ENCODE measurements at regions not wholly inside any gene's neighbourhood (a gene's known extent, or its start where the extent isn't known, plus 50 kb on each side); places are given as distances from the start of the nearest gene placed in this dataset.

DNA sequence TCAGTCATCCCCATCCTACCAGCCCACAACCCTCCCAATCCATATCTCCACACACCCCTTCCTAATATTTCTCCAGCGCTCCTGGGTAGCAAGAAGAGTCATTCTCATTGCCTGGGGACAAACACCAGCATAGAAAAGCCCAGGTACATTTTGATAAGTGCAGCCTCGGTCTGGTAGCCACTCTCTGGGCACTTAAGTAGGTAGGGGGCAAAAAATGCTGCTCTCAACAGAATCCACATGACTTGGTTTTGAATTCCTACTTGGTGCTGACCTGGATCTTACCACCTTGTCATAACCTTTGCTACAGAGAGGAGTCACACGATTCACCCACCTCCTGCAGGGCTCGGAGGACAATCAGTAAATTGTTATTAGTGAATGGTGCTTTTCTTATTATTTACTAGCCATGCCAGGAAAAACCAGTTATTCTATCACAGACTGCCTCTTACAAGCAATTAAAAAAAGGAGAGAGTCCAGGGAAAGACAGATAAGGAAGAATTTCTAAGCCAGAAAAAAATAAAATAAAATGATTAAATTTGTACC, 249.1 kb downstream of the LY86 start:
- Histone ChIP-seq H3K36me3 (ENCODE audit: insufficient read depth, low read length, poor library complexity, severe bottlenecking) (no peaks in the 10 kb centered on the region), H3K9me3 (ENCODE audit: low read depth, low read length, poor library complexity, severe bottlenecking) (no peaks in the 10 kb centered on the region), H3K27ac (ENCODE audit: low read depth, low read length, poor library complexity, severe bottlenecking) (peak overlapping the region; percentile 97), H3K4me3 (ENCODE audit: low read depth, low read length, poor library complexity, severe bottlenecking) (no peak overlapping the region), H3K4me1 (ENCODE audit: insufficient read depth, low read length, poor library complexity, severe bottlenecking) (peaks cover 56% of the 10 kb centered on the region), H3K27me3 (replicated peaks; ENCODE audit: insufficient read depth, low read depth, low read length, poor library complexity) (no peaks in the 10 kb centered on the region)
- ChIA-PET CTCF (no interaction called here), POLR2A (ENCODE audit: low non-redundant PET) (no interaction called here)
- DNase-seq (ENCODE audit: low spot score): peak; percentile 39
- BruUV-seq (replicated peaks): TSS peak; percentile 92
- TF ChIP-seq EZH2 (IDR thresholded peaks at IDR 0.05; ENCODE audit: borderline replicate concordance, low read depth, low read length, poor library complexity, severe bottlenecking): no peak
- TF ChIP-seq, protein P1, sequence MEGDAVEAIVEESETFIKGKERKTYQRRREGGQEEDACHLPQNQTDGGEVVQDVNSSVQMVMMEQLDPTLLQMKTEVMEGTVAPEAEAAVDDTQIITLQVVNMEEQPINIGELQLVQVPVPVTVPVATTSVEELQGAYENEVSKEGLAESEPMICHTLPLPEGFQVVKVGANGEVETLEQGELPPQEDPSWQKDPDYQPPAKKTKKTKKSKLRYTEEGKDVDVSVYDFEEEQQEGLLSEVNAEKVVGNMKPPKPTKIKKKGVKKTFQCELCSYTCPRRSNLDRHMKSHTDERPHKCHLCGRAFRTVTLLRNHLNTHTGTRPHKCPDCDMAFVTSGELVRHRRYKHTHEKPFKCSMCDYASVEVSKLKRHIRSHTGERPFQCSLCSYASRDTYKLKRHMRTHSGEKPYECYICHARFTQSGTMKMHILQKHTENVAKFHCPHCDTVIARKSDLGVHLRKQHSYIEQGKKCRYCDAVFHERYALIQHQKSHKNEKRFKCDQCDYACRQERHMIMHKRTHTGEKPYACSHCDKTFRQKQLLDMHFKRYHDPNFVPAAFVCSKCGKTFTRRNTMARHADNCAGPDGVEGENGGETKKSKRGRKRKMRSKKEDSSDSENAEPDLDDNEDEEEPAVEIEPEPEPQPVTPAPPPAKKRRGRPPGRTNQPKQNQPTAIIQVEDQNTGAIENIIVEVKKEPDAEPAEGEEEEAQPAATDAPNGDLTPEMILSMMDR (conservative IDR thresholded peaks at IDR 0.05; ENCODE audit: low read depth, low read length): no peak
- intact Hi-C loops (cut with micrococcal nuclease; ENCODE audit: unreplicated experiment): loop anchor here (2.0 to 5.0 kb wide), 4 partner anchors 113 to 1485 kb away; no protein-coding TSS in a partner anchor

DNA sequence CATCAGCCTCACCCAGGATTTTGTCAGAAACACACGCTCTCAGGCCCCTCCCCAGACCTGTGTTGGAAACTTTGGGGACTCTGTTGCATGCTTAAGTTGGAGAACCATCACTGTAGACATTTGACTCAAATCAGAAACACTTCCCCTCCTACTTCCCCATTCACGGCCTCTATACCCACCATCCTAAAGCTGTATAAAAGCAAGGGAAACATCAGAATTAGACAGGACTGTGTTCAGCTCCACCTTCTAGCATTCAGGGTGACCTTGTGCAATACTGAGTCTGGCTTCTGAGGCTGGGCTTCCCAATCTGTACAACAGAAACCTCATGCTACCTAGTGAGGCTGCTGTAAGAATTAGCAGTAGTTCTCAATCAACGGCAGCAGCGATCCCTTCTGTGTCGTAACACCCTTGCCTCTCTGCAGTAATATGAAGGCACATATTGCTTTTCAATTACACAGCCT, 252.3 kb downstream of the LY86 start:
- no TSS peak for BruUV-seq (replicated peaks)
- ChIA-PET CTCF (no interaction called here), POLR2A (ENCODE audit: low non-redundant PET) (no interaction called here)

DNA sequence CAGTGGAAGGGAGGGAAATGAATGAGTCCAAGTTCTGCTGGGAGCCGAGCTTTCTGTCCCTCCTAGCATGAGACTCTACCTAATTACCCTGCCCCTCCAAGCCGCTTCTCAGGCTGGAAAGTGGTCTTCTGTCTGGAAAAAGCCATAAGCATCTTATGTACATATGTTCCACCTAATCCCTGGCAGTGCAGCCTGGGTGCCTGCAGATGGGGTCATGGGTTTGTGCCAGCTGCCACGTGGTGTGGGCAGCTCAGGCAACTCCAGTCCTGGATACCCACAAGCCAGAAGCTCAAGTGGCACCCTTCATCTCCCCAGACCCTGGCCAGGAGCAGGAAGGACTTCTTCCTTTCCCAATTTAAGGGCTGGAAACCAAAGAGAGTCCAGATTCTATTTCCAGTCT, 253.1 kb downstream of the LY86 start:
- Histone ChIP-seq H3K9me3 (ENCODE audit: low read depth, low read length, poor library complexity, severe bottlenecking) (peaks cover 14% of the 10 kb centered on the region), H3K27me3 (replicated peaks; ENCODE audit: insufficient read depth, low read depth, low read length, poor library complexity) (no peaks in the 10 kb centered on the region), H3K36me3 (ENCODE audit: insufficient read depth, low read length, poor library complexity, severe bottlenecking) (no peaks in the 10 kb centered on the region), H3K4me1 (ENCODE audit: insufficient read depth, low read length, poor library complexity, severe bottlenecking) (peaks cover 34% of the 10 kb centered on the region), H3K27ac (ENCODE audit: low read depth, low read length, poor library complexity, severe bottlenecking) (peak overlapping the region; percentile 47), H3K4me3 (ENCODE audit: low read depth, low read length, poor library complexity, severe bottlenecking) (no peak overlapping the region)
- no TSS peak for BruUV-seq (replicated peaks)
- no peak for DNase-seq (ENCODE audit: low spot score)
- intact Hi-C loops (cut with micrococcal nuclease; ENCODE audit: unreplicated experiment): loop anchor here (2.0 kb wide), 1 partner anchor 401 kb away; no protein-coding TSS in a partner anchor
- ChIA-PET CTCF (no interaction called here), POLR2A (ENCODE audit: low non-redundant PET) (no interaction called here)
- TF ChIP-seq EZH2 (IDR thresholded peaks at IDR 0.05; ENCODE audit: borderline replicate concordance, low read depth, low read length, poor library complexity, severe bottlenecking): no peak
- TF ChIP-seq, protein P1 (conservative IDR thresholded peaks at IDR 0.05; ENCODE audit: low read depth, low read length): 0 out of 2 replicates have a peak, but pooled peaks have one; percentile 24

More for the DNA sequence above, 252.3 kb downstream of the LY86 start:
- intact Hi-C loops (cut with micrococcal nuclease; ENCODE audit: unreplicated experiment): loop anchor here (2.0 kb wide), 1 partner anchor 402 kb away; no protein-coding TSS in a partner anchor
- DNase-seq (ENCODE audit: low spot score): no peak
- no peaks in the 10 kb centered on the region for H3K27me3 ChIP-seq (replicated peaks; ENCODE audit: insufficient read depth, low read depth, low read length, poor library complexity)
- H3K27ac ChIP-seq (ENCODE audit: low read depth, low read length, poor library complexity, severe bottlenecking): peak overlapping the region; percentile 47
- peaks cover 8% of the 10 kb centered on the region for H3K9me3 ChIP-seq (ENCODE audit: low read depth, low read length, poor library complexity, severe bottlenecking)
- TF ChIP-seq EZH2 (IDR thresholded peaks at IDR 0.05; ENCODE audit: borderline replicate concordance, low read depth, low read length, poor library complexity, severe bottlenecking): no peak
- TF ChIP-seq, protein P1 (conservative IDR thresholded peaks at IDR 0.05; ENCODE audit: low read depth, low read length): no peak
- peaks cover 41% of the 10 kb centered on the region for H3K4me1 ChIP-seq (ENCODE audit: insufficient read depth, low read length, poor library complexity, severe bottlenecking)
- no peak overlapping the region for H3K4me3 ChIP-seq (ENCODE audit: low read depth, low read length, poor library complexity, severe bottlenecking)
- H3K36me3 ChIP-seq (ENCODE audit: insufficient read depth, low read length, poor library complexity, severe bottlenecking): no peaks in the 10 kb centered on the region
